ENCODE measurements at regions not wholly inside any gene's neighbourhood (a gene's known extent, or its start where the extent isn't known, plus 50 kb on each side); places are given as distances from the start of the nearest gene placed in this dataset.

DNA sequence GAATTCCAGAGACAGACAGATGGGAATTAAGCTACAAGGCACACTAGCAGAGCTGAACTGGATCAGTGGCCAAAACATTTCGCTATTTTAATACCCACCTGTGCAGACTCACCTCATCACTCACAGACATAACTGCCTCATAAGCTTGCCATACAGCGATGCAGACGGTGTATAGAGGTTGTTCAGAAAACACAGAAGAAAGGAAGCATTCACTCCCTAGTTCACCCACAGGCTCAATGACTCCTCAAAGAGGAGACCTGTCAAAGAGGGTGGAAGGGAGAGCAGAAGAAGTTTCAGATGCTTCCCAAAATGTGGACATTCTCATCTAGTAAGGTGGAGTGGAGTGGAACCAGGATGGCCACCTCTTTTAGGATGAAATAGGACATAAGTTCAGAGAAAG lies 81.7 kb upstream of the SPHKAP start:
- TF ChIP-seq, protein P1, sequence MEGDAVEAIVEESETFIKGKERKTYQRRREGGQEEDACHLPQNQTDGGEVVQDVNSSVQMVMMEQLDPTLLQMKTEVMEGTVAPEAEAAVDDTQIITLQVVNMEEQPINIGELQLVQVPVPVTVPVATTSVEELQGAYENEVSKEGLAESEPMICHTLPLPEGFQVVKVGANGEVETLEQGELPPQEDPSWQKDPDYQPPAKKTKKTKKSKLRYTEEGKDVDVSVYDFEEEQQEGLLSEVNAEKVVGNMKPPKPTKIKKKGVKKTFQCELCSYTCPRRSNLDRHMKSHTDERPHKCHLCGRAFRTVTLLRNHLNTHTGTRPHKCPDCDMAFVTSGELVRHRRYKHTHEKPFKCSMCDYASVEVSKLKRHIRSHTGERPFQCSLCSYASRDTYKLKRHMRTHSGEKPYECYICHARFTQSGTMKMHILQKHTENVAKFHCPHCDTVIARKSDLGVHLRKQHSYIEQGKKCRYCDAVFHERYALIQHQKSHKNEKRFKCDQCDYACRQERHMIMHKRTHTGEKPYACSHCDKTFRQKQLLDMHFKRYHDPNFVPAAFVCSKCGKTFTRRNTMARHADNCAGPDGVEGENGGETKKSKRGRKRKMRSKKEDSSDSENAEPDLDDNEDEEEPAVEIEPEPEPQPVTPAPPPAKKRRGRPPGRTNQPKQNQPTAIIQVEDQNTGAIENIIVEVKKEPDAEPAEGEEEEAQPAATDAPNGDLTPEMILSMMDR (IDR thresholded peaks at IDR 0.05 in 4 of 5, conservative IDR thresholded peaks at IDR 0.05 in 1 of 5) = no peak
- TF ChIP-seq POLR2A (IDR thresholded peaks at IDR 0.05) = no peak
- no peak for DNase-seq

DNA sequence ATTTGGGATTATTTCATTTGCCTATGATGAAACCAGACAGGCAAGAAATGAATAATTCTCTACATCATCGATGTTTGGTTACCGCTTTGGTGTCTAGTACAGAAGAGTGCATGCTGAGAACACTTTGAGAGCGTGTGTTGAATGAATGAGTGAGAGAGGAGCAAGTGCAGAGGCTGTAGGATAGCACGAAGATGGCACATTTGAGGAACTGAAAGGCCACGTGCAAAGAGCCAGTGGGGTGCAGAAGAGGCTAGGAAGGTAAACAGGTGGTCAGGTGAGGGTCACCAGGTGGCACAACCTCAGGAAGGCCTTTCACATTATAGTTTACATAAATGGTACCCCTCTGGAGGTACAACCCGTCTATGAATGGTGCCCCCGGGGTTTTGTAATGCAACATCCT lies 80.1 kb upstream of the SPHKAP start:
- intact Hi-C loops (cut with DNase I; ENCODE audit: low total_unique reads) = no loop called here

More for the DNA sequence above, 81.7 kb upstream of the SPHKAP start:
- H3K27ac ChIP-seq = no peak overlapping the region
- H3K27me3 ChIP-seq = no peaks in the 10 kb centered on the region
- ATAC-seq = no peak
- no peaks in the 10 kb centered on the region for H3K36me3 ChIP-seq
- intact Hi-C loops (cut with DNase I; ENCODE audit: low total_unique reads) (no loop called here), in situ Hi-C loops (cut with MboI; ENCODE audit: low sequenced_read_pairs in 4 of 4) (no loop called here)
- no peak overlapping the region for H3K4me3 ChIP-seq
- no peaks in the 10 kb centered on the region for H3K4me1 ChIP-seq
- H3K9me3 ChIP-seq = no peaks in the 10 kb centered on the region

DNA sequence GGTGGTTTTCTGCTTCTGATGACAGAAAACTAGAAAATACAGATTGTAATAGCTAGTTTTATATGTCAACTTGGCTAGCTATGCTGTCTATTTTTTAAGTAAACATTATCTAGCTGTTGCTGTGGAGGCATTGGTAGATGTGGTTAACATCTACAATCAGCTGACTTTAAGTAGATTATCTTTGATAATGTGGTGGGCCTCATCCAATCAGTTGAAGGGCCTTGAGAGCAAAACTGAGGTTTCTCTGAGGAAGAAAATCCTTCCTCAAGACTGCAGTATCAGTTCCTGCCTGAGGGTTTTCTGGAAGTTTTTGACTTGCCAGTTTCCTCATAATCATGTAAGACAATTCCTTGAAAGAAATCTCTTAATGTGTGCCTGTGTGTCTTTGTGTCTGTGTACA lies 75.9 kb upstream of the SPHKAP start:
- Histone ChIP-seq H3K27ac (no peak overlapping the region), H3K36me3 (no peaks in the 10 kb centered on the region), H3K4me3 (no peak overlapping the region), H3K4me1 (no peaks in the 10 kb centered on the region), H3K9me3 (no peaks in the 10 kb centered on the region), H3K27me3 (no peaks in the 10 kb centered on the region)
- intact Hi-C loops (cut with DNase I; ENCODE audit: low total_unique reads) (no loop called here), in situ Hi-C loops (cut with MboI; ENCODE audit: low sequenced_read_pairs in 4 of 4) (no loop called here)
- TF ChIP-seq POLR2A (IDR thresholded peaks at IDR 0.05) = no peak
- TF ChIP-seq, protein P1 (IDR thresholded peaks at IDR 0.05 in 4 of 5, conservative IDR thresholded peaks at IDR 0.05 in 1 of 5) = no peak
- ATAC-seq (no peak), DNase-seq (no peak)

More for the DNA sequence above, 80.1 kb upstream of the SPHKAP start:
- no peaks in the 10 kb centered on the region for H3K27me3 ChIP-seq
- ATAC-seq (no peak), DNase-seq (no peak)
- no peak overlapping the region for H3K27ac ChIP-seq
- H3K4me3 ChIP-seq = no peak overlapping the region
- no peaks in the 10 kb centered on the region for H3K9me3 ChIP-seq
- TF ChIP-seq, protein P1 (IDR thresholded peaks at IDR 0.05 in 4 of 5, conservative IDR thresholded peaks at IDR 0.05 in 1 of 5) = no peak
- no peak for TF ChIP-seq POLR2A (IDR thresholded peaks at IDR 0.05)
- H3K36me3 ChIP-seq = no peaks in the 10 kb centered on the region
- no peaks in the 10 kb centered on the region for H3K4me1 ChIP-seq
- in situ Hi-C loops (cut with MboI; ENCODE audit: low sequenced_read_pairs in 4 of 4) = no loop called here

DNA sequence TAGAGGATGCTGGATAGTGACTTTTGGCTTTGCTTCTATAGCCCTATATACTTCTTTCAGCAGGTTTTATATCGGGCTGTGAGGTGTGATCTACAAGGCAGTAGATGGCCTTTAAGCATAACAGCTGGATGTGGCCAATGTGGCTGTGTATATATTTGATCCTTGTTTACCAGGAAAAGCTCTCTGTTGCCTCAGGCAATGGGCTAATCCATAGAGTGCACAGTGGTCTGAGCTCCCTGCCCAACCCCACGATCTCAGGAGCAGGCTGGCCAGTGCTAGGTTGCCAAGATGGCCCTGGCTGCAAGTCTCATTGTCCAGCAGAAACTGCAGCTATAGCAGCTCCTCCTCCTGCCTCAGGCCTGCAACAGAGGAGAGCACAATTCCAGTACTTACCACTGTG lies 72.3 kb upstream of the SPHKAP start:
- H3K27ac ChIP-seq = no peak overlapping the region
- H3K4me1 ChIP-seq = no peaks in the 10 kb centered on the region
- no peak overlapping the region for H3K4me3 ChIP-seq
- intact Hi-C loops (cut with DNase I; ENCODE audit: low total_unique reads) (no loop called here), in situ Hi-C loops (cut with MboI; ENCODE audit: low sequenced_read_pairs in 4 of 4) (no loop called here)
- no peak for ATAC-seq
- no peaks in the 10 kb centered on the region for H3K27me3 ChIP-seq
- H3K9me3 ChIP-seq = no peaks in the 10 kb centered on the region
- no peak for DNase-seq
- TF ChIP-seq, protein P1 (IDR thresholded peaks at IDR 0.05 in 4 of 5, conservative IDR thresholded peaks at IDR 0.05 in 1 of 5) = no peak
- no peak for TF ChIP-seq POLR2A (IDR thresholded peaks at IDR 0.05)
- no peaks in the 10 kb centered on the region for H3K36me3 ChIP-seq

DNA sequence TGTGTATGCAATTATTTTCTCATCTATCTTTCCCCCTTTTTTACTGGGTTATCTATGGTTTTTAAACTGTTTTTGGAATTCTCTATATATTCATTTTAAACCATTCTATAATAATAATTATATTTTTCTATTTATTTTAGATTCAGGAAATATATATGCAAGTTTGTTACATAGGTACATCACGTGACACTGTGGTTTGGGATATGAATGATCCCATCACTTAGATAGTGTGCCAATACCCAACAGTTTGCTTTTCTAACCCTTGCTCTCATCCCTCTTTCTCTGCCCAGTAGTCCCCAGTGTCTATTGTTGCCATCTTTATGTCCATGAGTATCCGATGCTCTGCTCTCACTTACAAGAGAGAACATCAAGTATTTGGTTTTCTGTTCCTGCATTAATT lies 65.8 kb upstream of the SPHKAP start:
- ATAC-seq = no peak
- TF ChIP-seq, protein P1 (IDR thresholded peaks at IDR 0.05 in 4 of 5, conservative IDR thresholded peaks at IDR 0.05 in 1 of 5) = no peak
- TF ChIP-seq POLR2A (IDR thresholded peaks at IDR 0.05) = no peak
- in situ Hi-C loops (cut with MboI; ENCODE audit: low sequenced_read_pairs in 4 of 4) (no loop called here), intact Hi-C loops (cut with DNase I; ENCODE audit: low total_unique reads) (no loop called here)
- Histone ChIP-seq H3K27me3 (no peaks in the 10 kb centered on the region), H3K9me3 (no peaks in the 10 kb centered on the region), H3K36me3 (no peaks in the 10 kb centered on the region), H3K4me3 (no peak overlapping the region), H3K27ac (no peak overlapping the region), H3K4me1 (no peaks in the 10 kb centered on the region)
- no peak for DNase-seq
